Colonic mucosa (tissue), 4 donors: ENCODE measurements at regions not wholly inside any gene's neighbourhood (a gene's known extent, or its start where the extent isn't known, plus 50 kb on each side); places are given as distances from the start of the nearest gene placed in this dataset.

ENCODE experiments used
- DNase-seq: peaks from one replicate; pipeline ENCODE4 v3.0.0-alpha.2; 2020
- H3K27ac ChIP-seq: fragments of 200-600 bp; one replicate; pipeline ENCODE4 v1.8.0; 2021
- H3K27me3 ChIP-seq: fragments of 200-600 bp; one replicate; pipeline ENCODE4 v1.8.0; 2021
- H3K36me3 ChIP-seq: fragments of 200-600 bp; one replicate; pipeline ENCODE4 v1.8.0; 2021
- H3K4me1 ChIP-seq: fragments of 200-600 bp; one replicate; pipeline ENCODE4 v1.8.0; 2021; ENCODE audit warnings: mild to moderate bottlenecking
- H3K4me3 ChIP-seq: fragments of 200-600 bp; one replicate; pipeline ENCODE4 v1.8.0; 2021
- H3K9ac ChIP-seq, 2 donors: one replicate each; pipeline ENCODE4 v1.7.0; 2013; ENCODE audit warnings: control low read depth in 2 of 2, low read depth in 2 of 2, low read length in 2 of 2
- H3K9me3 ChIP-seq: fragments of 200-600 bp; one replicate; pipeline ENCODE4 v1.8.0; 2021
- intact Hi-C: fragments of 100-400 bp; cut with DNase I; formaldehyde crosslinking; loops from one replicate; pipeline ENCODE4 v1.14.1; 2022
- TF ChIP-seq, protein P1 (sequence below): fragments of 200-600 bp; IDR thresholded peaks from one replicate; pipeline ENCODE4 v1.8.0; 2022; ENCODE audit warnings: antibody characterized with exemption, mild to moderate bottlenecking
- donor health status: healthy.
- donor health status: DM: no; HTN: no; CAD: no.
- donor health status: DM: no; HTN: no; CAD: no.

DNA sequence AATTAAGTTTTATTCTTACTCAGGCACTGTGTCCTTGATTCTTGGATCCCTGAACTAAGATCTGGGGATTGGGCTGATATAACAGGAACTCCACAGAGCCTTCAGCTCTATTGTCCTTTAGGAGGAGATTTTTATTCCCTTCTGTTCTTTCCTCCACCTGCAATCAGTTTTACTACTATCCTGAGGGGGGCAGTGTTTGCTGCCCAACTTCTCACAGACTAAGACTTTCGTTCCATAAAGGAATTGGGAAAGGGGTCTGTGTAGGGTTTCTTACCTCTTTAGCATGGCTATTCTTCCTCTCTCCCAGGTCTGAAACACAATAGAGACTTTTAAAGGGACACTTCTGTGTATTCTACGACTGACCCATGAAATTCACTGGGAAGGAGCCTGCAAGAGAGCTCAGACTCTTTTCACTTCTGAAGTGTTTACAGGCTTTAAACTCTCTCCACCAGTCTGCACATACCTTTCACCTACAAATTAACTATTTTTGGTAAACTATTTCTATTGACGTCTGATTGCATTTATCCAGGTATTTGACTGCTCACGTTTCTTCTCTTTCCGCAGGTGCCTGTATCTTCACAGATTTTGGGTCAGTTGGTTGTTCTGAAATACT is 103.3 kb upstream of the DEPDC1 start:
- no peak overlapping the region for H3K9ac ChIP-seq
- no peaks in the 10 kb centered on the region for H3K9me3 ChIP-seq
- H3K4me1 ChIP-seq = no peaks in the 10 kb centered on the region
- TF ChIP-seq, protein P1, sequence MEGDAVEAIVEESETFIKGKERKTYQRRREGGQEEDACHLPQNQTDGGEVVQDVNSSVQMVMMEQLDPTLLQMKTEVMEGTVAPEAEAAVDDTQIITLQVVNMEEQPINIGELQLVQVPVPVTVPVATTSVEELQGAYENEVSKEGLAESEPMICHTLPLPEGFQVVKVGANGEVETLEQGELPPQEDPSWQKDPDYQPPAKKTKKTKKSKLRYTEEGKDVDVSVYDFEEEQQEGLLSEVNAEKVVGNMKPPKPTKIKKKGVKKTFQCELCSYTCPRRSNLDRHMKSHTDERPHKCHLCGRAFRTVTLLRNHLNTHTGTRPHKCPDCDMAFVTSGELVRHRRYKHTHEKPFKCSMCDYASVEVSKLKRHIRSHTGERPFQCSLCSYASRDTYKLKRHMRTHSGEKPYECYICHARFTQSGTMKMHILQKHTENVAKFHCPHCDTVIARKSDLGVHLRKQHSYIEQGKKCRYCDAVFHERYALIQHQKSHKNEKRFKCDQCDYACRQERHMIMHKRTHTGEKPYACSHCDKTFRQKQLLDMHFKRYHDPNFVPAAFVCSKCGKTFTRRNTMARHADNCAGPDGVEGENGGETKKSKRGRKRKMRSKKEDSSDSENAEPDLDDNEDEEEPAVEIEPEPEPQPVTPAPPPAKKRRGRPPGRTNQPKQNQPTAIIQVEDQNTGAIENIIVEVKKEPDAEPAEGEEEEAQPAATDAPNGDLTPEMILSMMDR = peak; percentile 24
- no peak for DNase-seq
- intact Hi-C loops = no loop called here
- no peaks in the 10 kb centered on the region for H3K27me3 ChIP-seq
- H3K36me3 ChIP-seq = no peaks in the 10 kb centered on the region
- no peak overlapping the region for H3K27ac ChIP-seq
- no peak overlapping the region for H3K4me3 ChIP-seq

DNA sequence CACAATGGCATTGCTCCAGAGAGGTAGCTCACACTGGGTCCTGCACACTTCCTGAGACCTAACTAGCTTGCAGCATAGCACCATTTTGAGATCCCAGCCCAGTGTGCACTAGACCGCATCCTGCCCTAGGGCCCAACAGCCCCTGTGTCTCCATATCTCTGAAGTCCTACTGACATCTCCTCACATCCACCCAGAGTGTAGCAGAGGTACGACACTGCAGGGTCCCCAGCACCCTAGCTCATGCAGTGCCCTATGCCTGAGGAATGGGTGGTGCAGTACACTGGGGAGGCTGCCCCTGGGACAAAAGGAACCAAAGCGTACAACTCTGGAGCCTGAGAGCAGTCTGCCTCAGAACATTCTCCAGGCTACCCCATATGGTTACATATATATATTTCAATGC is 111.4 kb upstream of the DEPDC1 start:
- TF ChIP-seq, protein P1 = no peak
- Histone ChIP-seq H3K9me3 (no peaks in the 10 kb centered on the region), H3K27me3 (no peaks in the 10 kb centered on the region), H3K9ac (no peak overlapping the region), H3K27ac (no peak overlapping the region), H3K4me3 (no peak overlapping the region), H3K4me1 (no peaks in the 10 kb centered on the region), H3K36me3 (no peaks in the 10 kb centered on the region)
- intact Hi-C loops = no loop called here
- DNase-seq = no peak

DNA sequence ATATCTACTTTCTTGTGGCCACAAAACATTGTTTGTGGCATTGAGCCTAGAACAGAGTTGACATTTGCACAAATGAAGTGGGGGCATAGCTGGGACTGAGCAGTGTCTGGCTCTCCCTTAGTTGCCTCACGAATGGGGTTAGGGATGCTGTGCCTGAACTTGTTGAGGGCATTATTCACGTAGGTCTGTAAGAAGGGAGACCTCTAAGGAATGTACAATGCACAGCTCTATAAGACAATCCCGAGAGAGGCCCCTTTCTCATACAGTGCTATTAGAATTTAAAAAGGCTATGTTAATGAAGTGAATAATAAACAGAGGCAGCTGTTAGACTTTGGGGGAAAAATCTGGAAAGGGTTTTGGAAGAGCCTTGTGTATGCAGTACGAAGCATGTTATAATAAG is 118.4 kb upstream of the DEPDC1 start:
- H3K27ac ChIP-seq = no peak overlapping the region
- H3K9ac ChIP-seq = no peak overlapping the region
- no peak overlapping the region for H3K4me3 ChIP-seq
- no peaks in the 10 kb centered on the region for H3K36me3 ChIP-seq
- no peaks in the 10 kb centered on the region for H3K27me3 ChIP-seq
- intact Hi-C loops = no loop called here
- TF ChIP-seq, protein P1 = no peak
- DNase-seq = no peak
- H3K9me3 ChIP-seq = no peaks in the 10 kb centered on the region
- H3K4me1 ChIP-seq = no peaks in the 10 kb centered on the region

DNA sequence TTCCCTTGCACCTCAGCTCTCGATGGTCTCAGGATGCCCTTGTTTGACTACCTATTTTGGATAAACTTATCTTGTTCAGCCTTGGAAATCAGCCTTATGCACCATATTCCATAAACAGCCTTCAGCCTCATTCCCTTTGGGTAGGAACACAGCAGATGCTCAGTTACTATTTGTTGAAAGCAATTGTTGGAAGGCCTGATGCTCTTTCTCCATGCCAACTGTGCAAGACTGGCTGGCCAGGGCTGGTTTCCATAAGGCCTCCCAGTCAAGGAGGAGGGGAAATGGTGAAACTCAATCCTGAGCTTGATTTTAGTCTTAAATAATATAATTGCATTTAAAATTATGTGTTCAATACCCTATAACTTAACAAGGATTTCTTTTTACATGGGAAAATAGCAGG is 121.1 kb upstream of the DEPDC1 start:
- H3K36me3 ChIP-seq = no peaks in the 10 kb centered on the region
- H3K9ac ChIP-seq = no peak overlapping the region
- H3K27ac ChIP-seq = no peak overlapping the region
- H3K9me3 ChIP-seq = no peaks in the 10 kb centered on the region
- no peak overlapping the region for H3K4me3 ChIP-seq
- no peaks in the 10 kb centered on the region for H3K4me1 ChIP-seq
- no peaks in the 10 kb centered on the region for H3K27me3 ChIP-seq
- intact Hi-C loops = no loop called here
- TF ChIP-seq, protein P1 = no peak
- no peak for DNase-seq

DNA sequence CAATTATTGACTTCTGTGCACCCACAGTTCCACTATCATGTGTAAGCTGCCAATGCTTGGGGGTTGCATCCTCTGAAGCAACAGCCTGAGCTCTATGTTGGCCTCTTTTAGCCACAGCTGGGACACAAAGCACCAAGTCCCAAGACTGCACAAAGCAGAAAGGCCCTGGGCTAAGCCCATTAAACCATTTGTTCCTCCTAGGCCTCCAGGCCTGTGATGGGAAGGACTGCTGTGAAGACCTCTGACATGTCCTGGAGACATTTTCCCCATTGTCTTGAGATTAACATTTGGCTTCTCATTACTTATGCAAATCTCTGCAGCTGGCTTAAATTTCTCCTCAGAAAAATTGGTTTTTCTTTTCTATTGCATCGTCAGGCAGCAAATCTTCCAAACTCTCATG is 123.7 kb upstream of the DEPDC1 start:
- H3K27me3 ChIP-seq = no peaks in the 10 kb centered on the region
- intact Hi-C loops = no loop called here
- no peak overlapping the region for H3K4me3 ChIP-seq
- H3K27ac ChIP-seq = no peak overlapping the region
- H3K36me3 ChIP-seq = no peaks in the 10 kb centered on the region
- no peaks in the 10 kb centered on the region for H3K9me3 ChIP-seq
- H3K9ac ChIP-seq = no peak overlapping the region
- DNase-seq = no peak
- no peaks in the 10 kb centered on the region for H3K4me1 ChIP-seq
- TF ChIP-seq, protein P1 = no peak
